ENCODE measurements at regions not wholly inside any gene's neighbourhood (a gene's known extent, or its start where the extent isn't known, plus 50 kb on each side); places are given as distances from the start of the nearest gene placed in this dataset.

- Histone ChIP-seq H3K9ac (no peak overlapping the region), H3K4me2 (no peak overlapping the region), H3K9me3 (no peaks in the 10 kb centered on the region), H3K4me1 (ENCODE audit: control insufficient read depth in 1 of 2, insufficient read depth in 2 of 2, low read depth in 1 of 2, low read length in 1 of 2) (peaks cover 0 to 2% of the 10 kb centered on the region in 2 experiments; a peak in 2 of 4 replicates), H3K36me3 (replicated peaks in 1 of 2; ENCODE audit: control insufficient read depth in 1 of 2, insufficient read depth in 2 of 2, low read length in 1 of 2) (no peaks in the 10 kb centered on the region), H3K9me2 (no peaks in the 10 kb centered on the region), H3K4me3 (ENCODE audit: low read depth in 2 of 2, low read length in 1 of 2) (no peak overlapping the region), H4K20me1 (ENCODE audit: insufficient read depth) (no peaks in the 10 kb centered on the region), H3F3A (replicated peaks; ENCODE audit: insufficient read depth) (no peaks in the 10 kb centered on the region), H2AFZ (ENCODE audit: low read depth) (no peak overlapping the region), H3K27me3 (ENCODE audit: insufficient read depth) (no peaks in the 10 kb centered on the region), H3K79me2 (ENCODE audit: insufficient read depth) (no peaks in the 10 kb centered on the region), H3K27ac (ENCODE audit: low read depth in 2 of 2, low read length in 1 of 2) (no peak overlapping the region)
- ChIA-PET CTCF (no interaction called here), POLR2A (no interaction called here)
- DNase-seq = no peak
- no peak for TF ChIP-seq USF2 (IDR thresholded peaks at IDR 0.05; ENCODE audit: borderline replicate concordance, low read depth, low read length)
- TF ChIP-seq GABPA (IDR thresholded peaks at IDR 0.05; ENCODE audit: low read depth) = no peak
- no peak for TF ChIP-seq FOXM1 (IDR thresholded peaks at IDR 0.05; ENCODE audit: low read depth)
- no peak for TF ChIP-seq GATA2 (CRISPR knock-in tag; IDR thresholded peaks at IDR 0.05)
- WGBS (ENCODE audit: low lambda C conversion rate) = 31% methylated on average over 7 of the region's 7 CpGs
Measured at GRCh38 chr13:79034341-79034740, 371.7 kb downstream of the RBM26 start.

GRCh38 chr13:79030513-79030912 lies 371.6 kb upstream of the OBI1 start:
- peaks cover 0 to 2% of the 10 kb centered on the region in 2 experiments; a peak in 2 of 4 replicates for H3K4me1 ChIP-seq (ENCODE audit: control insufficient read depth in 1 of 2, insufficient read depth in 2 of 2, low read depth in 1 of 2, low read length in 1 of 2)
- ChIA-PET POLR2A (interaction anchor here (0.6 kb wide), 1 partner anchor 821 kb away, joined by 3 read pairs; no protein-coding TSS in a partner anchor), CTCF (no interaction called here)
- WGBS (ENCODE audit: low lambda C conversion rate) = 3% methylated on average over 2 of the region's 2 CpGs
- no peak overlapping the region for H3K4me2 ChIP-seq
- no peak overlapping the region for H2AFZ ChIP-seq (ENCODE audit: low read depth)
- H3K36me3 ChIP-seq (replicated peaks in 1 of 2; ENCODE audit: control insufficient read depth in 1 of 2, insufficient read depth in 2 of 2, low read length in 1 of 2) = no peaks in the 10 kb centered on the region
- no peak overlapping the region for H3K27ac ChIP-seq (ENCODE audit: low read depth in 2 of 2, low read length in 1 of 2)
- H4K20me1 ChIP-seq (ENCODE audit: insufficient read depth) = no peaks in the 10 kb centered on the region
- no peak overlapping the region for H3K4me3 ChIP-seq (ENCODE audit: low read depth in 2 of 2, low read length in 1 of 2)
- H3F3A ChIP-seq (replicated peaks; ENCODE audit: insufficient read depth) = no peaks in the 10 kb centered on the region
- H3K9ac ChIP-seq = no peak overlapping the region
- H3K9me3 ChIP-seq = no peaks in the 10 kb centered on the region
- TF ChIP-seq GATA2 (CRISPR knock-in tag; IDR thresholded peaks at IDR 0.05) (0 out of 2 replicates have a peak, but pooled peaks have one; percentile 9), MEF2A (IDR thresholded peaks at IDR 0.05; ENCODE audit: borderline replicate concordance, low read depth) (no peak), MXI1 (IDR thresholded peaks at IDR 0.05; ENCODE audit: low read depth, low read length) (0 out of 2 replicates have a peak, but pooled peaks have one; percentile 36)
- no peaks in the 10 kb centered on the region for H3K9me2 ChIP-seq
- H3K79me2 ChIP-seq (ENCODE audit: insufficient read depth) = no peaks in the 10 kb centered on the region
- H3K27me3 ChIP-seq (ENCODE audit: insufficient read depth) = no peaks in the 10 kb centered on the region
- DNase-seq = peak; percentile 30

GRCh38 chr13:79018166-79018565 lies 359.2 kb upstream of the OBI1 start:
- H3K9me2 ChIP-seq = no peaks in the 10 kb centered on the region
- no peak for DNase-seq
- H3K9me3 ChIP-seq = no peaks in the 10 kb centered on the region
- H2AFZ ChIP-seq (ENCODE audit: low read depth) = no peak overlapping the region
- TF ChIP-seq USF1 (IDR thresholded peaks at IDR 0.05; ENCODE audit: borderline replicate concordance, low read depth) (no peak), EP300 (IDR thresholded peaks at IDR 0.05; ENCODE audit: borderline replicate concordance in 1 of 2, low read depth in 1 of 2, low read length in 1 of 2) (no peak), FOXM1 (IDR thresholded peaks at IDR 0.05; ENCODE audit: low read depth) (no peak), YY1 (IDR thresholded peaks at IDR 0.05; ENCODE audit: low read depth) (no peak)
- H3K79me2 ChIP-seq (ENCODE audit: insufficient read depth) = no peaks in the 10 kb centered on the region
- H3K4me2 ChIP-seq = no peak overlapping the region
- ChIA-PET CTCF (no interaction called here), POLR2A (no interaction called here)
- H3K27me3 ChIP-seq (ENCODE audit: insufficient read depth) = no peaks in the 10 kb centered on the region
- H3F3A ChIP-seq (replicated peaks; ENCODE audit: insufficient read depth) = no peaks in the 10 kb centered on the region
- H3K27ac ChIP-seq (ENCODE audit: low read depth in 2 of 2, low read length in 1 of 2) = no peak overlapping the region
- no peaks in the 10 kb centered on the region for H3K36me3 ChIP-seq (replicated peaks in 1 of 2; ENCODE audit: control insufficient read depth in 1 of 2, insufficient read depth in 2 of 2, low read length in 1 of 2)
- WGBS (ENCODE audit: low lambda C conversion rate) = 18% methylated on average over 2 of the region's 2 CpGs
- no peaks in the 10 kb centered on the region for H3K4me1 ChIP-seq (ENCODE audit: control insufficient read depth in 1 of 2, insufficient read depth in 2 of 2, low read depth in 1 of 2, low read length in 1 of 2)
- H4K20me1 ChIP-seq (ENCODE audit: insufficient read depth) = no peaks in the 10 kb centered on the region
- H3K4me3 ChIP-seq (ENCODE audit: low read depth in 2 of 2, low read length in 1 of 2) = no peak overlapping the region
- no peak overlapping the region for H3K9ac ChIP-seq

Data from SK-N-SH (cell line).